KMS-11 (cell line): ENCODE measurements at regions not wholly inside any gene's neighbourhood (a gene's known extent, or its start where the extent isn't known, plus 50 kb on each side); places are given as distances from the start of the nearest gene placed in this dataset.

ENCODE experiments used
- H2AFZ ChIP-seq: fragments of 200-600 bp; sonication (generic); 2 replicates; pipeline ENCODE4 v1.6.1; 2016; ENCODE audit warnings: antibody characterized with exemption, mixed run types, low read depth
- H3K27ac ChIP-seq: fragments of 200-600 bp; sonication (generic); 2 replicates; pipeline ENCODE4 v1.6.1; 2016; ENCODE audit warnings: mild to moderate bottlenecking, mixed run types
- H3K27me3 ChIP-seq: fragments of 200-600 bp; sonication (generic); 2 replicates; pipeline ENCODE4 v1.6.1; 2017; ENCODE audit warnings: mild to moderate bottlenecking, low read depth, mixed run types, moderate library complexity; ENCODE audit not compliant: insufficient read depth
- H3K36me3 ChIP-seq: fragments of 200-600 bp; sonication (generic); 2 replicates; pipeline ENCODE4 v1.6.1; 2017; ENCODE audit warnings: mild to moderate bottlenecking, mixed run types; ENCODE audit not compliant: insufficient read depth
- H3K4me1 ChIP-seq: fragments of 200-600 bp; sonication (generic); 2 replicates; pipeline ENCODE4 v1.6.1; 2016; ENCODE audit warnings: mild to moderate bottlenecking, low read depth, mixed run types; ENCODE audit not compliant: poor library complexity, severe bottlenecking
- H3K4me2 ChIP-seq: fragments of 200-600 bp; sonication (generic); 2 replicates; pipeline ENCODE4 v1.7.0; 2016; ENCODE audit warnings: mild to moderate bottlenecking, mixed run types
- H3K4me3 ChIP-seq: fragments of 200-600 bp; sonication (generic); IDR thresholded peaks from 2 replicates; pipeline ENCODE4 v1.6.1; 2017; ENCODE audit warnings: low read depth, low read length, mixed read lengths; ENCODE audit not compliant: insufficient read depth
- H3K79me2 ChIP-seq: fragments of 200-600 bp; sonication (generic); 2 replicates; pipeline ENCODE4 v1.6.1; 2016; ENCODE audit warnings: low read depth, mixed run types; ENCODE audit not compliant: insufficient read depth
- H3K9ac ChIP-seq: fragments of 200-600 bp; sonication (generic); 2 replicates; pipeline ENCODE4 v1.6.1; 2016; ENCODE audit warnings: mild to moderate bottlenecking, mixed run types
- H4K20me1 ChIP-seq: fragments of 200-600 bp; sonication (generic); 2 replicates; pipeline ENCODE4 v1.6.1; 2016; ENCODE audit warnings: mild to moderate bottlenecking, mixed run types; ENCODE audit not compliant: insufficient read depth
- CTCF ChIP-seq: fragments of 200-600 bp; sonication (generic); conservative IDR thresholded peaks from 2 replicates; pipeline ENCODE4 v1.6.1; 2017; ENCODE audit warnings: low read depth, mild to moderate bottlenecking, antibody characterized with exemption, low read length, moderate library complexity, mixed read lengths

DNA sequence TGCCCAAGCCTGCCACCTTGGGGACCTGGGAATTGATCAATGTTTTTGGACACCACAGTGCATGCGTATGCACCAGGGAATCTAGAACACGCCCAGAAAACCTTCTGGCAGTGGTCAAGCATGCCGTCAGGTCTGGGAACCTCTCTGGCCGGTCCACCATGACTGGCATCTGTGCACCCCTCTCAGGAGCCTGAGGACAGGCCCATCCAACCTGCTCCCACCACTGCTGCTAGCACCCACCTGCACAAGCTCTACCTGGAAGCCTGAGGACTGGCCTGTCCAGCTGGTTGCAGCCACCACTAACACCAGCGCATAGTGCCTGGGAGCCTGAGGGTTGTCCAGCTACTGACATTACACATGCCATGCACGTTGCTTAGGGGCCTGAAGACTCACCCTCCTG lies 162.1 kb upstream of the GALNTL6 start:
- H3K9ac ChIP-seq, result no peak overlapping the region
- no peaks in the 10 kb centered on the region for H3K36me3 ChIP-seq
- no peaks in the 10 kb centered on the region for H3K79me2 ChIP-seq
- H3K4me1 ChIP-seq, result no peaks in the 10 kb centered on the region
- no peak for TF ChIP-seq CTCF
- H4K20me1 ChIP-seq, result no peaks in the 10 kb centered on the region
- H2AFZ ChIP-seq, result no peak overlapping the region
- no peak overlapping the region for H3K27ac ChIP-seq
- H3K4me2 ChIP-seq, result no peak overlapping the region
- H3K27me3 ChIP-seq, result no peaks in the 10 kb centered on the region
- no peak overlapping the region for H3K4me3 ChIP-seq

- Histone ChIP-seq H3K4me2 (no peak overlapping the region), H3K36me3 (no peaks in the 10 kb centered on the region), H3K4me3 (no peak overlapping the region), H2AFZ (no peak overlapping the region), H3K9ac (no peak overlapping the region), H4K20me1 (no peaks in the 10 kb centered on the region), H3K79me2 (no peaks in the 10 kb centered on the region), H3K4me1 (no peaks in the 10 kb centered on the region), H3K27me3 (no peaks in the 10 kb centered on the region), H3K27ac (no peak overlapping the region)
- TF ChIP-seq CTCF, result no peak
Measured at GRCh38 chr4:171650543-171650942, 162.7 kb upstream of the GALNTL6 start.

DNA sequence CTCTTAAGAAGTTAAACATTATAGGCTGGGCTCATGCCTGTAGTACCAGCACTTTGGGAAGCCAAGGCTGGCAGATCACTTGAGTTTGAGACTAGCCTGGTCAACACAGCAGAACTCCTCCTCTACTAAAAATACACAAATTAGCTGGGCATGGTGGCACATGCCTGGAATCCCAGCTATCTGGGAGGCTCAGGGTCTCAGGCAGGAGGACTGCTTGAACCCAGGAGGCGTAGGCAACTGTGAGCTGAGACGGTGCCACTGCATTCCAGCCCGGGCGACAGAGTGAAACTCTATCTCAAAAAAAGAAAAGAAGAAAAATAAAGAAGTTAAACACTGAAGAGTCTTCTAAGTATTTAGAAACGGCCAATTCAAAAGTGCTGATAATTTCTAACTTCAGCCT lies 164.3 kb upstream of the GALNTL6 start:
- Histone ChIP-seq H3K79me2 (no peaks in the 10 kb centered on the region), H3K27me3 (no peaks in the 10 kb centered on the region), H3K9ac (no peak overlapping the region), H2AFZ (no peak overlapping the region), H4K20me1 (no peaks in the 10 kb centered on the region), H3K4me3 (no peak overlapping the region), H3K4me2 (no peak overlapping the region), H3K4me1 (no peaks in the 10 kb centered on the region), H3K27ac (no peak overlapping the region), H3K36me3 (no peaks in the 10 kb centered on the region)
- TF ChIP-seq CTCF, result no peak

DNA sequence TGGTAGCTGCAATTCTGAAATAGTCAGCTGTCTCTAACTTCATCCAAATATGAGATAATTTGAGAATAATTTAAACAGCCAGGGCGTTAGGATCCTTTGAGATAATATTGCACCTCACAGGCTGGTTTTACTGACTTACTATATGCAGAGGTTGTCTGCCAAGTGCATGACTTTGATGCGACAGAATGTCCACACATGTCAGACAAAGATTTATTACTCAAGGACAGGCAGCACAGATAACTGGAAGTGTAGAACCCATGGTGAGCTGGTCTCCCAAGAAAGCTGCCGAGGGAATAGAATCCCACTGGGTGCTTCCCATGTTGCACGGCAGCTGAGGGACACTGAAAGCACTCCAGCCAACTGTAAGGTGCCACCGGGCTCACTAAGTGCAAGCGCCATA lies 166.2 kb upstream of the GALNTL6 start:
- no peaks in the 10 kb centered on the region for H3K27me3 ChIP-seq
- no peaks in the 10 kb centered on the region for H4K20me1 ChIP-seq
- no peak overlapping the region for H3K9ac ChIP-seq
- no peak for TF ChIP-seq CTCF
- no peak overlapping the region for H3K4me2 ChIP-seq
- no peak overlapping the region for H3K4me3 ChIP-seq
- no peaks in the 10 kb centered on the region for H3K79me2 ChIP-seq
- no peaks in the 10 kb centered on the region for H3K4me1 ChIP-seq
- H3K36me3 ChIP-seq, result no peaks in the 10 kb centered on the region
- no peak overlapping the region for H2AFZ ChIP-seq
- H3K27ac ChIP-seq, result no peak overlapping the region
